Nephron (organoid): ENCODE measurements at regions not wholly inside any gene's neighbourhood (a gene's known extent, or its start where the extent isn't known, plus 50 kb on each side); places are given as distances from the start of the nearest gene placed in this dataset.
A peak's percentile ranks its signal among the peaks of the same experiment; 100 is the strongest.
"Not testable (repeated sequence)": the region's sequence is repeated elsewhere in the genome, so short reads cannot be mapped to it uniquely, and the experiment has no call there.

ENCODE experiments used
- H3K27ac Mint-ChIP-seq, 3 experiments: 2 replicates each; pipeline ENCODE4 v1.8.0; 2020; ENCODE audit warnings: mixed read lengths in 3 of 3, mild to moderate bottlenecking in 2 of 3, moderate library complexity in 1 of 3
- H3K27me3 Mint-ChIP-seq: 2 replicates; pipeline ENCODE4 v1.8.0; 2021; ENCODE audit warnings: low read depth, mild to moderate bottlenecking, moderate library complexity, mixed read lengths
- H3K36me3 Mint-ChIP-seq: 2 replicates; pipeline ENCODE4 v1.8.0; 2020; ENCODE audit warnings: low read depth, mixed read lengths
- H3K4me1 Mint-ChIP-seq: 2 replicates; pipeline ENCODE4 v1.8.0; 2020; ENCODE audit warnings: mixed read lengths
- H3K4me3 Mint-ChIP-seq, 3 experiments: 2 replicates each; pipeline ENCODE4 v1.8.0; 2020; ENCODE audit warnings: mild to moderate bottlenecking in 3 of 3, mixed read lengths in 3 of 3, moderate library complexity in 2 of 3
- H3K9me3 Mint-ChIP-seq: 2 replicates; pipeline ENCODE4 v1.8.0; 2020; ENCODE audit warnings: mixed read lengths
- TF ChIP-seq, protein P1 (sequence below), 3 experiments: fragments of 200-600 bp; sonication (generic); IDR thresholded peaks; one replicate each; pipeline ENCODE4 v1.5.0; 2021; ENCODE audit warnings: antibody characterized with exemption in 3 of 3; ENCODE audit not compliant: unreplicated experiment in 3 of 3

DNA sequence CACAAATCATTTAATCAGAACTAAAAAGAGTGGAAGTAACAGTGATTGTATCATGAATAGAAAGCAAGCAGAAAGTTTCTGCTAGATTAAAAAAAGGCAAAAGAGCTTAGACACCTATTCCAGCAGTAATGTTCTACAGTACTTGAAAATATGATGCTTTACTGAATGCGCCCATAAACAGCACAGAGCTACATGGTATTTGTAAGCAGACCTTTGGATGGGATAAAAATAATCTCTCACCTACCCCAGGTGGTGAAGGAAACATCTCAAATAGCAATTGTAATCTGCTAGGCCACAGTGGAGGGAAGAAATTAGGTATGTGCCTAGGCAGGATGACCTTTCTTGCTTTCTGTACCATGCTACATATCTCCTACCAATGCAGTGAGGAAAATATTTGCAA is 280.9 kb upstream of the PRKX start:
- Mint-ChIP-seq H3K4me1 (no peaks in the 10 kb centered on the region), H3K27me3 (no peaks in the 10 kb centered on the region), H3K4me3 (no peak overlapping the region), H3K36me3 (no peaks in the 10 kb centered on the region), H3K27ac (no peak overlapping the region), H3K9me3 (peaks cover 17% of the 10 kb centered on the region)
- TF ChIP-seq, protein P1, sequence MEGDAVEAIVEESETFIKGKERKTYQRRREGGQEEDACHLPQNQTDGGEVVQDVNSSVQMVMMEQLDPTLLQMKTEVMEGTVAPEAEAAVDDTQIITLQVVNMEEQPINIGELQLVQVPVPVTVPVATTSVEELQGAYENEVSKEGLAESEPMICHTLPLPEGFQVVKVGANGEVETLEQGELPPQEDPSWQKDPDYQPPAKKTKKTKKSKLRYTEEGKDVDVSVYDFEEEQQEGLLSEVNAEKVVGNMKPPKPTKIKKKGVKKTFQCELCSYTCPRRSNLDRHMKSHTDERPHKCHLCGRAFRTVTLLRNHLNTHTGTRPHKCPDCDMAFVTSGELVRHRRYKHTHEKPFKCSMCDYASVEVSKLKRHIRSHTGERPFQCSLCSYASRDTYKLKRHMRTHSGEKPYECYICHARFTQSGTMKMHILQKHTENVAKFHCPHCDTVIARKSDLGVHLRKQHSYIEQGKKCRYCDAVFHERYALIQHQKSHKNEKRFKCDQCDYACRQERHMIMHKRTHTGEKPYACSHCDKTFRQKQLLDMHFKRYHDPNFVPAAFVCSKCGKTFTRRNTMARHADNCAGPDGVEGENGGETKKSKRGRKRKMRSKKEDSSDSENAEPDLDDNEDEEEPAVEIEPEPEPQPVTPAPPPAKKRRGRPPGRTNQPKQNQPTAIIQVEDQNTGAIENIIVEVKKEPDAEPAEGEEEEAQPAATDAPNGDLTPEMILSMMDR (IDR thresholded peaks at IDR 0.05; ENCODE audit: unreplicated experiment in 3 of 3), result no peak

DNA sequence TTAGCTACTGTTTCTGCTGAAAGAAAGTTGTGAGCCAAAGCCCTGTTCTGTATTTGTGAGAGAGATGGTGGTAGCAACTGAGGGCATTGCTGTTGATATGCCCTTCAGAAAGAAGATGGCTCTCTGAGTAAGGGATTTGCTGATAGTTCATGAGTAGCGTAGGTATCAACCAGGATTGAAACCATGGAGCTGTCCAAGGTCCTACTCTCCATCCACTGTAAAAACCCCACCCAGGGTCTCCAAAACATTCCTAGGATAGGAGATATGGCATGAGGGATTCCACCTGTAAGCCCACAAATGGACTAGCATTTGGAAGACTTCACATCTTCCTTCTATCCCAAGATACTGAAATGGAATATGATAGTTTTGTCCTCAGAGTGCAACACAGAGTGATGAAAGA is 277.1 kb upstream of the PRKX start:
- Mint-ChIP-seq H3K36me3 (no peaks in the 10 kb centered on the region), H3K4me1 (no peaks in the 10 kb centered on the region), H3K4me3 (no peak overlapping the region), H3K27me3 (no peaks in the 10 kb centered on the region), H3K27ac (no peak overlapping the region), H3K9me3 (peaks cover 17% of the 10 kb centered on the region)
- TF ChIP-seq, protein P1 (IDR thresholded peaks at IDR 0.05; ENCODE audit: unreplicated experiment in 3 of 3), result no peak

DNA sequence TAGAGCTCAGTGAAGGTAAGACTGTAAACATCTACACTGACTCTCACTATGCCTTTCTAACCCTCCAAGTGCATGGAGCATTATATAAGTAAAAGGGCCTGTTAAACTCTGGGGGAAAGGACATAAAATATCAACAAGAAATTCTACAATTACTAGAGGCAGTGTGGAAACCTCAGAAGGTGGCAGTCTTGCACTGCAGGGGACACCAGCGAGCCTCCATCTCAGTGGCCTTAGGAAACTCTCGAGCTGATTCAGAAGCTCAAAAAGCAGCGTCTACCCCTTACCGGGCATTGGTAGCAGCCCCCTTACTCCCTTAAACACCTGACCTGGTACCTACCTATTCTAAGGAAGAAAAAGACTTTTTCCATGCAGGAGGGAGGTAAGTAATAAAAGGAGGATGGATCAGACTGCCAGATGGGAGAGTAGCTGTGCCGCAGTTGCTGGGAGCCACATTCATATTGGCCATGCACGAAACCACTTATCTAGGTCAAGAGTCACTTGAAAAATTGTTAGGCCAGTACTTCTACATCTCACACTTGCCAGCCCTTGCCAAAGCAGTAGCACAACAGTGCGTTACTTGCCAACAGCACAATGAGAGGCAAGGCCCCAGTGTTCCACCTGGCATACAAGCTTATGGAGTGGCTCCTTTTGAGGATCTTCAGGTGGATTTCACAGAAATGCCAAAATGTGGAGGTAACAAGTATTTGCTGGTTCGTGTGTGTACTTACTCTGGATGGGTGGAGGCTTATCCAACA is 258.8 kb upstream of the PRKX start:
- H3K27me3 Mint-ChIP-seq, H3K4me3 Mint-ChIP-seq, H3K36me3 Mint-ChIP-seq, H3K4me1 Mint-ChIP-seq, H3K27ac Mint-ChIP-seq, H3K9me3 Mint-ChIP-seq: not testable (repeated sequence)
- TF ChIP-seq, protein P1 (IDR thresholded peaks at IDR 0.05; ENCODE audit: unreplicated experiment in 3 of 3), result peak; percentile 11 to 22 (median 18)

DNA sequence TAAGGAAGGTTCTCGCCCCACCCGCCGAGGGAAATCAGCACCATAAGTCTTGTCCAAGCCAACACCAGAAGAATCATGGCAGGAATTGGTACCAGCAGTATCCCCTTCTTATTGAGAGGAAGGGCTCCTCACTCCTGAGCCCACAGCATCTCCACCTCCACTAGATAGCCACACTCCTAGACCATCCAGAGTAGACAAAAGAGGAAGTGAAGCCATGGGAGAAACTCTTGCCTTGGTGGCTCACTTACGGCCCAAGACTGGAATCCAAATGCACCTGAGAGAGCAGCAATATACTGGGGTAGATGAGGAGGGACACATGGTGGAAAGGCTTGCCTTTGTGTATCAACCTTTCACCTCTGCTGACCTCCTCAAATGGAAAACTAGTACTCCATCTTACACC is 255.3 kb upstream of the PRKX start:
- peaks cover 3% of the 10 kb centered on the region for H3K27me3 Mint-ChIP-seq
- H3K4me3 Mint-ChIP-seq, result no peak overlapping the region
- H3K9me3 Mint-ChIP-seq, result peaks cover 5% of the 10 kb centered on the region
- H3K4me1 Mint-ChIP-seq, result no peaks in the 10 kb centered on the region
- H3K36me3 Mint-ChIP-seq, result no peaks in the 10 kb centered on the region
- H3K27ac Mint-ChIP-seq, result no peak overlapping the region
- TF ChIP-seq, protein P1 (IDR thresholded peaks at IDR 0.05; ENCODE audit: unreplicated experiment in 3 of 3), result no peak

DNA sequence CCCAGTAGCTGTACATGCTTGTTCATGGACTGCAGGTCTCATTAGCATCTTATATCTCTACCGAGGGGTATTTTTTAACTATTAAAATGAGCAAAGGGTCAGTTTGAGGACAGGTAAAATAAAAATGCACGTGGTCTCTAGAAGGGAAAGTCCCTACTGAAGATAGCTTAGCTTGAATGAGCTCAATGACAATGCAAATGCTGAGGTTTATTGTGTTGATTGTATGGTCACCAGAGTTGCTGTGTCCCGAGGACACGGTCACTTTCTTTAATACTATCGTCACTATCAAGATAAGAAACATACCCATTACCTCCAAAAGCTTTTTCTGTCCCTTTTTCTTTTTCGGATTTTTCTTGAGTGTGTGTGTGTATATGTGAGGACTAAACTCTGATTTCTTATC is 250.5 kb upstream of the PRKX start:
- peaks cover 8% of the 10 kb centered on the region for H3K4me1 Mint-ChIP-seq
- H3K36me3 Mint-ChIP-seq, result no peaks in the 10 kb centered on the region
- no peak overlapping the region for H3K27ac Mint-ChIP-seq
- peaks cover 5% of the 10 kb centered on the region for H3K9me3 Mint-ChIP-seq
- TF ChIP-seq, protein P1 (IDR thresholded peaks at IDR 0.05; ENCODE audit: unreplicated experiment in 3 of 3), result no peak
- no peak overlapping the region for H3K4me3 Mint-ChIP-seq
- peaks cover 3% of the 10 kb centered on the region for H3K27me3 Mint-ChIP-seq
